GM23248 (cell line): ENCODE measurements at regions not wholly inside any gene's neighbourhood (a gene's known extent, or its start where the extent isn't known, plus 50 kb on each side); places are given as distances from the start of the nearest gene placed in this dataset.

Experiments used
- EZH2 ChIP-seq: fragments of 200-600 bp; sonication (generic); IDR thresholded peaks from 2 replicates; pipeline ENCODE4 v1.6.1; 2018; ENCODE audit warnings: antibody characterized with exemption, mild to moderate bottlenecking; ENCODE audit not compliant: insufficient read depth, poor library complexity, severe bottlenecking
- EZH2phosphoT487 ChIP-seq: fragments of 200-600 bp; sonication (generic); IDR thresholded peaks from 2 replicates; pipeline ENCODE4 v1.6.1; 2018; ENCODE audit warnings: antibody characterized with exemption, moderate library complexity, mild to moderate bottlenecking, low read depth; ENCODE audit not compliant: insufficient read depth

DNA sequence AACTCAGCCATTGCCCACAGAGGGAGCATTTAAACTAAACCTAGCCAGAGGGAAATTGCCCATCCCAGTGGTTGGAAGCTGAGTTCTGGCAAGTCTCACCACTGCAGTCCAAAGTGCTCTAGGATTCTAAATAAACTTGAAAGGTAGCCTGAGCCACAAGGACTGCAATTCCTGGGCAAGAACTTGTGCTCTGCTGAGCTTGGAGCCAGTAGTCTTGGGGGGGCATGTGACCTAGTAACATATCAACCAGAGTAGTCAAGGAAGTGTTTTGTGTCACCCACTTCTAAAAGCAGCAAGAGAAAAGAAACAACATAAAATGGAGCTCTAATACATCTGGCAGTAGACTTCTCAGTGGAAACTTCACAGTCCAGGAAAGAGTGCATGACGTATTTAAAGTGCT is 167.0 kb downstream of the PTH2R start:
- TF ChIP-seq EZH2 (no peak), EZH2phosphoT487 (no peak)
